ENCODE measurements at regions not wholly inside any gene's neighbourhood (a gene's known extent, or its start where the extent isn't known, plus 50 kb on each side); places are given as distances from the start of the nearest gene placed in this dataset.

GRCh38 chr10:78502210-78502936 is 468.7 kb downstream of the RPS24 start:
- DNase-seq, result no peak

- DNase-seq, result no peak
Observed at GRCh38 chr10:78504181-78504580, 470.5 kb downstream of the RPS24 start.

GRCh38 chr10:78505657-78506056 is 472.0 kb downstream of the RPS24 start:
- DNase-seq, result no peak

GRCh38 chr10:78506614-78507013 is 473.0 kb downstream of the RPS24 start:
- DNase-seq, result no peak

GRCh38 chr10:78507510-78508160 is 474.0 kb downstream of the RPS24 start:
- DNase-seq, result no peak

GRCh38 chr10:78508955-78509748 is 475.5 kb downstream of the RPS24 start:
- no peak for DNase-seq

GRCh38 chr10:78510566-78511323 is 477.1 kb downstream of the RPS24 start:
- no peak for DNase-seq

GRCh38 chr10:78511324-78512204 is 477.9 kb downstream of the RPS24 start:
- no peak for DNase-seq

- no peak for DNase-seq
Observed at GRCh38 chr10:78512205-78512550, 478.5 kb downstream of the RPS24 start.

GRCh38 chr10:78513330-78513729 is 479.7 kb downstream of the RPS24 start:
- DNase-seq, result no peak

- DNase-seq, result no peak
Observed at GRCh38 chr10:78513986-78514385, 480.3 kb downstream of the RPS24 start.

- DNase-seq, result no peak
Observed at GRCh38 chr10:78514459-78514858, 480.8 kb downstream of the RPS24 start.

GRCh38 chr10:78515038-78515872 is 481.6 kb downstream of the RPS24 start:
- DNase-seq, result no peak

- no peak for DNase-seq
Observed at GRCh38 chr10:78515873-78516153, 482.1 kb downstream of the RPS24 start.

- DNase-seq, result no peak
Observed at GRCh38 chr10:78516236-78516635, 482.6 kb downstream of the RPS24 start.

GRCh38 chr10:78516756-78517155 is 483.1 kb downstream of the RPS24 start:
- no peak for DNase-seq

GRCh38 chr10:78518224-78518623 is 484.6 kb downstream of the RPS24 start:
- DNase-seq, result no peak

GRCh38 chr10:78520737-78521430 is 487.2 kb downstream of the RPS24 start:
- DNase-seq, result no peak

GRCh38 chr10:78523453-78523852 is 489.8 kb downstream of the RPS24 start:
- no peak for DNase-seq

- DNase-seq, result no peak
Observed at GRCh38 chr10:78524342-78524741, 490.7 kb downstream of the RPS24 start.

GRCh38 chr10:78524941-78525340 is 491.3 kb downstream of the RPS24 start:
- no peak for DNase-seq

Data from activated T-cell treated with anti-CD3 and anti-CD28 coated beads for 4 hours (primary cell).